ENCODE measurements at regions not wholly inside any gene's neighbourhood (a gene's known extent, or its start where the extent isn't known, plus 50 kb on each side); places are given as distances from the start of the nearest gene placed in this dataset.

- DNase-seq (ENCODE audit: low spot score): no peak
Measured at GRCh38 chr4:89665662-89666061, 171.3 kb downstream of the SNCA start.

GRCh38 chr4:89664521-89664920, 172.4 kb downstream of the SNCA start:
- no peak for DNase-seq (ENCODE audit: low spot score)

GRCh38 chr4:89661173-89661899, 175.6 kb downstream of the SNCA start:
- DNase-seq (ENCODE audit: low spot score): no peak

GRCh38 chr4:89660444-89661172, 176.4 kb downstream of the SNCA start:
- no peak for DNase-seq (ENCODE audit: low spot score)

- no peak for DNase-seq (ENCODE audit: low spot score)
Measured at GRCh38 chr4:89658701-89659024, 178.3 kb downstream of the SNCA start.

- peak; percentile 14 for DNase-seq (ENCODE audit: low spot score)
Measured at GRCh38 chr4:89657931-89658700, 178.8 kb downstream of the SNCA start.

GRCh38 chr4:89653012-89653411, 183.9 kb downstream of the SNCA start:
- no peak for DNase-seq (ENCODE audit: low spot score)

- DNase-seq (ENCODE audit: low spot score): no peak
Measured at GRCh38 chr4:89645482-89645881, 191.5 kb downstream of the SNCA start.

GRCh38 chr4:89641367-89641687, 195.6 kb downstream of the SNCA start:
- no peak for DNase-seq (ENCODE audit: low spot score)

GRCh38 chr4:89640620-89641366, 196.2 kb downstream of the SNCA start:
- DNase-seq (ENCODE audit: low spot score): no peak

- DNase-seq (ENCODE audit: low spot score): no peak
Measured at GRCh38 chr4:89639395-89639794, 197.6 kb downstream of the SNCA start.

GRCh38 chr4:89625599-89626293, 211.2 kb downstream of the SNCA start:
- no peak for DNase-seq (ENCODE audit: low spot score)

- no peak for DNase-seq (ENCODE audit: low spot score)
Measured at GRCh38 chr4:89619206-89619962, 217.6 kb downstream of the SNCA start.

GRCh38 chr4:89618151-89618550, 218.8 kb downstream of the SNCA start:
- DNase-seq (ENCODE audit: low spot score): no peak

- DNase-seq (ENCODE audit: low spot score): no peak
Measured at GRCh38 chr4:89617317-89617716, 219.6 kb downstream of the SNCA start.

GRCh38 chr4:89616382-89616781, 220.6 kb downstream of the SNCA start:
- no peak for DNase-seq (ENCODE audit: low spot score)

GRCh38 chr4:89615051-89615450, 221.9 kb downstream of the SNCA start:
- DNase-seq (ENCODE audit: low spot score): no peak

- no peak for DNase-seq (ENCODE audit: low spot score)
Measured at GRCh38 chr4:89614155-89614554, 222.8 kb downstream of the SNCA start.

- no peak for DNase-seq (ENCODE audit: low spot score)
Measured at GRCh38 chr4:89610236-89610635, 226.7 kb downstream of the SNCA start.

GRCh38 chr4:89609756-89610155, 227.2 kb downstream of the SNCA start:
- DNase-seq (ENCODE audit: low spot score): no peak

- DNase-seq (ENCODE audit: low spot score): no peak
Measured at GRCh38 chr4:89604951-89605350, 232.0 kb downstream of the SNCA start.

All from hematopoietic multipotent progenitor cell treated with erythropoietin and hydrocortisone succinate and interleukin-3 and kit ligand, for 17 days (in vitro differentiated cells).